Nephron (organoid): ENCODE measurements at regions not wholly inside any gene's neighbourhood (a gene's known extent, or its start where the extent isn't known, plus 50 kb on each side); places are given as distances from the start of the nearest gene placed in this dataset.

Experiments used
- H3K27ac Mint-ChIP-seq, 3 experiments: 2 replicates each; pipeline ENCODE4 v1.8.0; 2020; ENCODE audit warnings: mixed read lengths in 3 of 3, mild to moderate bottlenecking in 2 of 3, moderate library complexity in 1 of 3
- H3K27me3 Mint-ChIP-seq: 2 replicates; pipeline ENCODE4 v1.8.0; 2021; ENCODE audit warnings: low read depth, mild to moderate bottlenecking, moderate library complexity, mixed read lengths
- H3K36me3 Mint-ChIP-seq: 2 replicates; pipeline ENCODE4 v1.8.0; 2020; ENCODE audit warnings: low read depth, mixed read lengths
- H3K4me1 Mint-ChIP-seq: 2 replicates; pipeline ENCODE4 v1.8.0; 2020; ENCODE audit warnings: mixed read lengths
- H3K4me3 Mint-ChIP-seq, 3 experiments: 2 replicates each; pipeline ENCODE4 v1.8.0; 2020; ENCODE audit warnings: mild to moderate bottlenecking in 3 of 3, mixed read lengths in 3 of 3, moderate library complexity in 2 of 3
- H3K9me3 Mint-ChIP-seq: 2 replicates; pipeline ENCODE4 v1.8.0; 2020; ENCODE audit warnings: mixed read lengths
- CTCF ChIP-seq, 3 experiments: fragments of 200-600 bp; sonication (generic); IDR thresholded peaks; one replicate each; pipeline ENCODE4 v1.5.0; 2021; ENCODE audit warnings: antibody characterized with exemption in 3 of 3; ENCODE audit not compliant: unreplicated experiment in 3 of 3

DNA sequence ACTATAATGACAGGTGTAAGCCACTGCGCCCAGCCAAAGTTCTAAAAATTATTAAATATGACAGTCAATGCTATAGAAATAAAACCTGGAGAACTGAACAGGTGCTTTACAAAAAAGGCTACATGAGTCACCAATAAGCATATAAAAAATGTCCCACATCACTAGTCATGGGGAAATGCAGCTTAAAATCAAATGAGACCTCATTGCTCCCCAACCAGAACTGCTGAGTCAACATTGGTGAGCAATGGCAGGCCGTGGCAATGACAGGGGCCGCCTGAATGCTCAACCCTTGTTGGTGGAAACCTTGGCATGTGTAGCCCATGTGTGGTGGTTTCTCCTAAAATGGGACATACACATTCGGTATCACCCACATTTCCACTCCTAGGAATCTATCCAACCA is 352.3 kb upstream of the KLF6 start:
- peaks cover 12% of the 10 kb centered on the region for H3K36me3 Mint-ChIP-seq
- peaks cover 12% of the 10 kb centered on the region for H3K27me3 Mint-ChIP-seq
- H3K4me1 Mint-ChIP-seq, result no peaks in the 10 kb centered on the region
- H3K27ac Mint-ChIP-seq, result no peak overlapping the region
- no peak overlapping the region for H3K4me3 Mint-ChIP-seq
- no peak for TF ChIP-seq CTCF (IDR thresholded peaks at IDR 0.05; ENCODE audit: unreplicated experiment in 3 of 3)
- peaks cover 29% of the 10 kb centered on the region for H3K9me3 Mint-ChIP-seq

GRCh38 chr10:4136121-4136520 is 351.1 kb upstream of the KLF6 start:
- no peak for TF ChIP-seq CTCF (IDR thresholded peaks at IDR 0.05; ENCODE audit: unreplicated experiment in 3 of 3)
- peaks cover 7% of the 10 kb centered on the region for H3K27me3 Mint-ChIP-seq
- no peaks in the 10 kb centered on the region for H3K4me1 Mint-ChIP-seq

GRCh38 chr10:4132216-4132556 is 347.2 kb upstream of the KLF6 start:
- Mint-ChIP-seq H3K9me3 (no peaks in the 10 kb centered on the region), H3K4me1 (no peaks in the 10 kb centered on the region), H3K27ac (no peak overlapping the region), H3K27me3 (peaks cover 7% of the 10 kb centered on the region), H3K4me3 (no peak overlapping the region), H3K36me3 (no peaks in the 10 kb centered on the region)
- no peak for TF ChIP-seq CTCF (IDR thresholded peaks at IDR 0.05; ENCODE audit: unreplicated experiment in 3 of 3)

More at GRCh38 chr10:4136121-4136520, 351.1 kb upstream of the KLF6 start:
- H3K9me3 Mint-ChIP-seq, result peaks cover 19% of the 10 kb centered on the region
- peaks cover 8% of the 10 kb centered on the region for H3K36me3 Mint-ChIP-seq
- H3K4me3 Mint-ChIP-seq, result no peak overlapping the region
- no peak overlapping the region for H3K27ac Mint-ChIP-seq

DNA sequence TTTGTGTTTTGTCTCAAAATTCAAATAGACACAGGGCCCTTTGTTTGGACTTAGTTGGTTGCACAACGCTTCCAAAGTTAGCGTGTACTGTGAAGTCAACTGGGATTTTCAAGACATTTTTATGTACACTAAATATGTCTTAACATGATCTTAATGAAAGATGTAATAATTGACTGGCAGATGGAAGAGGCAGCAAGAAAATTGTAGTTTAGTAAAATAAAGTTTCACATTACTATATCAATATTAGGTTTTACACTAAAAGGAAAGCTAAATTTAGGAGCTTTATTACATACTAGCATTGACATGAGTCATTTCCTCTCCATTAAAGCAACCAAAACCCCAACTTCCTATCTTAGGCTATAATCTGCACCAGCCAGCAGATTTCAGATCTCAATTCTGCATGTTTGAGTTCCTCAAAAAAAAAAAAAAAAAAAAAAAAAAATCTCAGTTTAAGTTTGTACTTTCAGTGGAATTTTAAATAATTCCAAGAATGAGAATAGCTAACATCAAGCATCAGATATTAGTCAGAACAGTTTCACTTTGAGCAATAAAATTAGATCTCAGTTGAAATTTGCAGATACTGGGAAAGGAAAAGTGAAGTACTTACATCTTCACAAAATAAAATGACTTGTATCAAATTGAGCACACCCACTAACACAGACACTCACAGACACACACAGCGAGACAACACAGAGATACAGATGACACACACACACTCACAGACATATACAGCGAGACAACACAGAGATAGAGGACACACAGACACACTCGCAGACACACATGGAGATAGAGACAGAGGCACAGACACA is 346.6 kb upstream of the KLF6 start:
- TF ChIP-seq CTCF (IDR thresholded peaks at IDR 0.05; ENCODE audit: unreplicated experiment in 3 of 3), result no peak
- no peaks in the 10 kb centered on the region for H3K36me3 Mint-ChIP-seq
- H3K4me1 Mint-ChIP-seq, result no peaks in the 10 kb centered on the region
- H3K27me3 Mint-ChIP-seq, result peaks cover 7% of the 10 kb centered on the region
- H3K27ac Mint-ChIP-seq, result no peak overlapping the region
- H3K9me3 Mint-ChIP-seq, result peaks cover 1% of the 10 kb centered on the region
- H3K4me3 Mint-ChIP-seq, result no peak overlapping the region

DNA sequence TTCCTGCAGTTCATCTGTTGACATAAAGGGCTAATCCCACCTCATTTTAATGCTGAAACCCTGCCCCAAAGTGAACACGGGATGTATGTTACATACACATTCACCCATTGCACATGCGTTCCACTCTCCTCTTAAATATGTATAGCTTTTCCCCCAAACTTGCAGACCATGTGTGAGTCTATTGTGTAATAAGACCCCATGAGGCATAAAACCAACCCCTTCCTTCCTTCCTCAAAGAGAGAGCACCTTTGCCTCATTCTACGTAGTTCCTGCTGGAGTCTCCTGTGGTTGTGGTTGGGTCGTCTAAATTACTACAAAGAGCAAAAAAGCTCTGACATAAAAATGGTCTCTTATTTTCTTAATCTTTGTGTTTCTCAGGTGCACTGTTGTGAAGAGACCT is 345.7 kb upstream of the KLF6 start:
- TF ChIP-seq CTCF (IDR thresholded peaks at IDR 0.05; ENCODE audit: unreplicated experiment in 3 of 3), result no peak
- no peaks in the 10 kb centered on the region for H3K4me1 Mint-ChIP-seq
- no peak overlapping the region for H3K27ac Mint-ChIP-seq
- H3K9me3 Mint-ChIP-seq, result peaks cover 6% of the 10 kb centered on the region
- H3K36me3 Mint-ChIP-seq, result no peaks in the 10 kb centered on the region
- no peak overlapping the region for H3K4me3 Mint-ChIP-seq
- H3K27me3 Mint-ChIP-seq, result peaks cover 4% of the 10 kb centered on the region

GRCh38 chr10:4129866-4130477 is 345.0 kb upstream of the KLF6 start:
- TF ChIP-seq CTCF (IDR thresholded peaks at IDR 0.05; ENCODE audit: unreplicated experiment in 3 of 3), result no peak
- peaks cover 8% of the 10 kb centered on the region for H3K9me3 Mint-ChIP-seq
- no peak overlapping the region for H3K4me3 Mint-ChIP-seq
- H3K4me1 Mint-ChIP-seq, result no peaks in the 10 kb centered on the region
- H3K27ac Mint-ChIP-seq, result no peak overlapping the region
- no peaks in the 10 kb centered on the region for H3K36me3 Mint-ChIP-seq
- H3K27me3 Mint-ChIP-seq, result no peaks in the 10 kb centered on the region
